Endothelial cell of umbilical vein (primary cell): ENCODE measurements at regions not wholly inside any gene's neighbourhood (a gene's known extent, or its start where the extent isn't known, plus 50 kb on each side); places are given as distances from the start of the nearest gene placed in this dataset.

Experiments
- BruUV-seq: library from RNA; stranded (reverse); fragments of 400-500 nt; replicated peaks from 2 replicates; lab custom pipeline; 2021; lab: Mats Ljungman, UMichigan
- CTCF ChIA-PET: fragments of 300-600, 350-600 bp; sonication (Branson Sonifier 250); formaldehyde crosslinking; loops from one replicate; lab custom pipeline; 2021; ENCODE audit warnings: antibody characterized with exemption, inconsistent platforms; lab: Charles Lee
- POLR2A ChIA-PET: fragments of 300-600, 350-600 bp; sonication (Branson Sonifier 250); formaldehyde crosslinking; loops from one replicate; lab custom pipeline; 2021; ENCODE audit warnings: antibody characterized with exemption, inconsistent platforms; lab: Charles Lee
- DNase-seq: peaks from one replicate; pipeline ENCODE4 v3.0.0-alpha.2; 2011; ENCODE audit warnings: low read depth, low spot score
- FAIRE-seq: peaks from 2 replicates; lab custom pipeline; 2011; peaks lifted over from hg19 to GRCh38; lab: Jason Lieb, UNC
- H2AFZ ChIP-seq: 2 replicates; pipeline ENCODE4 v1.6.0; 2012; ENCODE audit warnings: low read depth, low read length, control low read depth, inconsistent platforms
- H3K27ac ChIP-seq: 2 replicates; pipeline ENCODE4 v1.5.1; 2011; ENCODE audit warnings: low read depth, mild to moderate bottlenecking, control low read depth, low read length, moderate library complexity; ENCODE audit not compliant: insufficient read depth
- H3K27me3 ChIP-seq, 2 experiments: 2 replicates each; pipeline versions ENCODE4 v1.6.0 to v1.6.1; 2011; ENCODE audit warnings: low read length in 2 of 2, mixed read lengths in 1 of 2; ENCODE audit not compliant: control insufficient read depth in 2 of 2, insufficient read depth in 2 of 2
- H3K36me3 ChIP-seq, 2 experiments: 2 replicates in 1 of 2; 3 replicates in 1 of 2; pipeline ENCODE4 v1.5.1; 2011; ENCODE audit warnings: low read length in 2 of 2, mild to moderate bottlenecking in 1 of 2, moderate library complexity in 1 of 2; ENCODE audit not compliant: control insufficient read depth in 2 of 2, insufficient read depth in 2 of 2; ENCODE audit errors: extremely low read depth in 1 of 2
- H3K4me1 ChIP-seq: 3 replicates; pipeline ENCODE4 v1.5.1; 2011; ENCODE audit warnings: mild to moderate bottlenecking, low read length; ENCODE audit not compliant: control insufficient read depth, insufficient read depth; ENCODE audit errors: extremely low read depth
- H3K4me2 ChIP-seq: 2 replicates; pipeline ENCODE4 v1.6.1; 2011; ENCODE audit warnings: low read length, control low read depth, mixed read lengths; ENCODE audit not compliant: insufficient read depth
- H3K4me3 ChIP-seq, 3 experiments: fragments of 200-600 bp in 1 of 3; sonication (generic), shearing (Covaris generic) in 1 of 3; replicated peaks in 1 of 3; 2 replicates each; pipeline ENCODE4 v1.5.1; 2011 to 2016; ENCODE audit warnings: control low read depth in 3 of 3, low read length in 3 of 3, mild to moderate bottlenecking in 2 of 3, inconsistent platforms in 1 of 3, low read depth in 1 of 3, moderate library complexity in 1 of 3; ENCODE audit not compliant: insufficient read depth in 1 of 3
- H3K79me2 ChIP-seq: 2 replicates; pipeline ENCODE4 v1.6.0; 2012; ENCODE audit warnings: low read length, inconsistent platforms; ENCODE audit not compliant: control insufficient read depth, insufficient read depth
- H3K9ac ChIP-seq: replicated peaks from 2 replicates; pipeline ENCODE3; 2011; ENCODE audit warnings: low read length, control low read depth; ENCODE audit not compliant: insufficient read depth; ENCODE audit errors: extremely low read depth
- H3K9me1 ChIP-seq: replicated peaks from 3 replicates; pipeline ENCODE4 v1.6.0; 2011; ENCODE audit warnings: mild to moderate bottlenecking, low read length; ENCODE audit not compliant: control insufficient read depth, insufficient read depth; ENCODE audit errors: extremely low read depth
- H3K9me3 ChIP-seq: replicated peaks from 2 replicates; pipeline ENCODE4 v1.5.1; 2012; ENCODE audit warnings: low read length, inconsistent platforms; ENCODE audit not compliant: control insufficient read depth, insufficient read depth
- H4K20me1 ChIP-seq: replicated peaks from 2 replicates; pipeline ENCODE3; 2011; ENCODE audit warnings: mild to moderate bottlenecking, low read length; ENCODE audit not compliant: control insufficient read depth, insufficient read depth; ENCODE audit errors: extremely low read depth
- CTCF ChIP-seq, 2 donors: IDR thresholded peaks; 1 replicate in 1 of 2; 2 replicates in 1 of 2; pipeline ENCODE4 v1.5.1; 2011; ENCODE audit warnings: low read length in 2 of 2, mild to moderate bottlenecking in 2 of 2, moderate library complexity in 2 of 2, control low read depth in 1 of 2, inconsistent platforms in 1 of 2, low read depth in 1 of 2; ENCODE audit not compliant: insufficient read depth in 1 of 2; ENCODE audit errors: extremely low read depth in 1 of 2
- FOS ChIP-seq: IDR thresholded peaks from 2 replicates; pipeline ENCODE4 v1.6.1; 2011; ENCODE audit warnings: mild to moderate bottlenecking, low read length, moderate library complexity, borderline replicate concordance; ENCODE audit not compliant: insufficient read depth
- GATA2 ChIP-seq: IDR thresholded peaks from 2 replicates; pipeline ENCODE4 v1.7.0; 2011; ENCODE audit warnings: low read depth, mild to moderate bottlenecking, moderate library complexity, mixed read lengths, low read length; ENCODE audit not compliant: insufficient read length, insufficient read depth
- MAX ChIP-seq: IDR thresholded peaks from 2 replicates; pipeline ENCODE4 v1.6.1; 2011; ENCODE audit not compliant: insufficient read depth, insufficient read length
- MYC ChIP-seq: IDR thresholded peaks from one replicate; pipeline ENCODE4 v1.6.1; 2011; ENCODE audit warnings: mild to moderate bottlenecking, low read depth, low read length
- dilution Hi-C: fragments of 300-500 bp; cut with MboI; formaldehyde crosslinking; loops from one replicate; pipeline ENCODE4 v1.15.0; 2019; ENCODE audit warnings: low sequenced_read_pairs; ENCODE audit not compliant: extremely low pct_ligation_motif_present
- intact Hi-C: fragments of 100-400 bp; cut with micrococcal nuclease; formaldehyde crosslinking; loops from one replicate; pipeline ENCODE4 v1.10.0; 2022

- peak overlapping the region; percentile 68 for H3K9ac ChIP-seq
- intact Hi-C loops (no loop called here), dilution Hi-C loops (no loop called here)
- H3K27ac ChIP-seq: peak overlapping the region; percentile 70
- no peak overlapping the region for H3K4me3 ChIP-seq
- DNase-seq (peak; percentile 52), FAIRE-seq (no peak)
- H3K36me3 ChIP-seq: no peaks in the 10 kb centered on the region
- peak overlapping the region; percentile 90 for H3K4me2 ChIP-seq
- H3K4me1 ChIP-seq: peaks cover 54% of the 10 kb centered on the region
- H3K9me1 ChIP-seq: no peaks in the 10 kb centered on the region
- H3K27me3 ChIP-seq: no peaks in the 10 kb centered on the region
- no peaks in the 10 kb centered on the region for H4K20me1 ChIP-seq
- H3K9me3 ChIP-seq: no peaks in the 10 kb centered on the region
- H2AFZ ChIP-seq: no peak overlapping the region
- TF ChIP-seq MYC (no peak), FOS (no peak), GATA2 (peak; percentile 23)
- POLR2A ChIA-PET: interaction anchor here (0.7 kb wide), 2 partner anchors 30 to 145 kb away, joined by 3 read pairs; no protein-coding TSS in a partner anchor
- BruUV-seq: no TSS peak
- H3K79me2 ChIP-seq: no peaks in the 10 kb centered on the region
- CTCF ChIA-PET: interaction anchor here (0.6 to 4.5 kb wide), 15 partner anchors 8 to 1955 kb away, joined by 3 to 24 read pairs (median 3); no protein-coding TSS in a partner anchor
These were observed 1040.1 kb upstream of the NR2F2 start for GRCh38 chr15:95290176-95290974.

- peak; percentile 61 for DNase-seq
- FAIRE-seq: peak; percentile 56
- BruUV-seq: no TSS peak
- Histone ChIP-seq H3K27ac (no peak overlapping the region), H3K36me3 (no peaks in the 10 kb centered on the region), H3K9ac (no peak overlapping the region), H3K9me1 (no peaks in the 10 kb centered on the region), H3K79me2 (no peaks in the 10 kb centered on the region), H3K4me1 (peaks cover 55% of the 10 kb centered on the region), H2AFZ (no peak overlapping the region), H3K9me3 (no peaks in the 10 kb centered on the region), H4K20me1 (no peaks in the 10 kb centered on the region), H3K27me3 (no peaks in the 10 kb centered on the region), H3K4me3 (no peak overlapping the region), H3K4me2 (no peak overlapping the region)
- TF ChIP-seq CTCF (IDR thresholded peaks at IDR 0.05; ENCODE audit: extremely low read depth in 1 of 2, insufficient read depth in 1 of 2, low read depth in 1 of 2, low read length in 2 of 2) (peak; percentile 41 to 58), MAX (no peak)
- intact Hi-C loops: loop anchor here (1.0 kb wide), 1 partner anchor 33 kb away; no protein-coding TSS in a partner anchor
- ChIA-PET CTCF (interaction anchor here (1.0 to 1.6 kb wide), 6 partner anchors 10 to 1057 kb away, joined by 3 to 5 read pairs (median 3); no protein-coding TSS in a partner anchor), POLR2A (no interaction called here)
- dilution Hi-C loops: no loop called here
These were observed 1038.5 kb upstream of the NR2F2 start for GRCh38 chr15:95291898-95292472.
